MM.1S (cell line): ENCODE measurements at regions not wholly inside any gene's neighbourhood (a gene's known extent, or its start where the extent isn't known, plus 50 kb on each side); places are given as distances from the start of the nearest gene placed in this dataset.

ENCODE experiments used
- DNase-seq: peaks from one replicate; pipeline ENCODE4 v3.0.0-alpha.2; 2015
- H2AFZ ChIP-seq: fragments of 300-600 bp; sonication (generic); 2 replicates; pipeline ENCODE4 v1.6.0; 2016; ENCODE audit warnings: antibody characterized with exemption, low read length
- H3F3A ChIP-seq: fragments of 300-600 bp; sonication (generic); 2 replicates; pipeline ENCODE4 v1.6.1; 2016; ENCODE audit warnings: mild to moderate bottlenecking, antibody characterized with exemption, low read length, moderate library complexity, mixed read lengths; ENCODE audit not compliant: insufficient read depth
- H3K27ac ChIP-seq: fragments of 300-600 bp; sonication (generic); 2 replicates; pipeline ENCODE4 v1.5.1; 2016; ENCODE audit warnings: mild to moderate bottlenecking, low read length
- H3K27me3 ChIP-seq: fragments of 300-600 bp; sonication (generic); replicated peaks from 2 replicates; pipeline ENCODE4 v1.6.0; 2016; ENCODE audit warnings: low read length; ENCODE audit not compliant: insufficient read depth
- H3K36me3 ChIP-seq: fragments of 300-600 bp; sonication (generic); replicated peaks from 2 replicates; pipeline ENCODE4 v1.6.1; 2016; ENCODE audit warnings: mild to moderate bottlenecking, low read length, mixed read lengths; ENCODE audit not compliant: insufficient read depth
- H3K4me1 ChIP-seq: fragments of 300-600 bp; sonication (generic); 2 replicates; pipeline ENCODE4 v1.6.1; 2016; ENCODE audit warnings: low read length, mixed read lengths
- H3K4me2 ChIP-seq: fragments of 300-600 bp; sonication (generic); 2 replicates; pipeline ENCODE4 v1.6.0; 2016; ENCODE audit warnings: low read depth, low read length
- H3K4me3 ChIP-seq: fragments of 300-600 bp; sonication (generic); 2 replicates; pipeline ENCODE4 v1.5.1; 2016; ENCODE audit warnings: low read length, mixed read lengths
- H3K79me2 ChIP-seq: fragments of 300-600 bp; sonication (generic); 2 replicates; pipeline ENCODE4 v1.6.1; 2016; ENCODE audit warnings: mixed run types, low read length, mixed read lengths
- H3K9ac ChIP-seq: fragments of 300-600 bp; sonication (generic); 2 replicates; pipeline ENCODE4 v1.6.1; 2016; ENCODE audit warnings: low read length, mixed read lengths
- H3K9me2 ChIP-seq: fragments of 300-600 bp; sonication (generic); replicated peaks from 2 replicates; pipeline ENCODE4 v1.6.1; 2016; ENCODE audit warnings: mild to moderate bottlenecking, low read length, mixed read lengths; ENCODE audit not compliant: insufficient read depth
- H3K9me3 ChIP-seq: fragments of 300-600 bp; sonication (generic); replicated peaks from 2 replicates; pipeline ENCODE4 v1.6.1; 2016; ENCODE audit warnings: mild to moderate bottlenecking, low read length, mixed read lengths; ENCODE audit not compliant: insufficient read depth
- H4K20me1 ChIP-seq: fragments of 300-600 bp; sonication (generic); 2 replicates; pipeline ENCODE4 v1.6.1; 2016; ENCODE audit warnings: mild to moderate bottlenecking, low read length, moderate library complexity, mixed read lengths; ENCODE audit not compliant: insufficient read depth
- EZH2 ChIP-seq: fragments of 300-600 bp; sonication (generic); optimal IDR thresholded peaks from 2 replicates; pipeline ENCODE3; 2017; ENCODE audit warnings: low read depth, mild to moderate bottlenecking, antibody characterized with exemption, low read length, mixed read lengths
- EZH2phosphoT487 ChIP-seq: fragments of 300-600 bp; sonication (generic); IDR thresholded peaks from 2 replicates; pipeline ENCODE4 v1.6.1; 2018; ENCODE audit warnings: antibody characterized with exemption, low read length
- TF ChIP-seq, protein P1 (sequence below): fragments of 300-600 bp; sonication (generic); IDR thresholded peaks from 2 replicates; pipeline ENCODE4 v1.5.1; 2016; ENCODE audit warnings: antibody characterized with exemption, low read length, mixed read lengths

- no peaks in the 10 kb centered on the region for H3K36me3 ChIP-seq
- peaks cover 13% of the 10 kb centered on the region for H3K4me1 ChIP-seq
- H3K9me3 ChIP-seq: no peaks in the 10 kb centered on the region
- peak; percentile 19 for DNase-seq
- H4K20me1 ChIP-seq: no peaks in the 10 kb centered on the region
- no peak overlapping the region for H3K9ac ChIP-seq
- TF ChIP-seq EZH2 (no peak), EZH2phosphoT487 (no peak)
- TF ChIP-seq, protein P1, sequence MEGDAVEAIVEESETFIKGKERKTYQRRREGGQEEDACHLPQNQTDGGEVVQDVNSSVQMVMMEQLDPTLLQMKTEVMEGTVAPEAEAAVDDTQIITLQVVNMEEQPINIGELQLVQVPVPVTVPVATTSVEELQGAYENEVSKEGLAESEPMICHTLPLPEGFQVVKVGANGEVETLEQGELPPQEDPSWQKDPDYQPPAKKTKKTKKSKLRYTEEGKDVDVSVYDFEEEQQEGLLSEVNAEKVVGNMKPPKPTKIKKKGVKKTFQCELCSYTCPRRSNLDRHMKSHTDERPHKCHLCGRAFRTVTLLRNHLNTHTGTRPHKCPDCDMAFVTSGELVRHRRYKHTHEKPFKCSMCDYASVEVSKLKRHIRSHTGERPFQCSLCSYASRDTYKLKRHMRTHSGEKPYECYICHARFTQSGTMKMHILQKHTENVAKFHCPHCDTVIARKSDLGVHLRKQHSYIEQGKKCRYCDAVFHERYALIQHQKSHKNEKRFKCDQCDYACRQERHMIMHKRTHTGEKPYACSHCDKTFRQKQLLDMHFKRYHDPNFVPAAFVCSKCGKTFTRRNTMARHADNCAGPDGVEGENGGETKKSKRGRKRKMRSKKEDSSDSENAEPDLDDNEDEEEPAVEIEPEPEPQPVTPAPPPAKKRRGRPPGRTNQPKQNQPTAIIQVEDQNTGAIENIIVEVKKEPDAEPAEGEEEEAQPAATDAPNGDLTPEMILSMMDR: no peak
- H3K27ac ChIP-seq: no peak overlapping the region
- no peaks in the 10 kb centered on the region for H3K27me3 ChIP-seq
- peak overlapping the region; percentile 17; the same call in 1 of the 2 replicates for H3K4me2 ChIP-seq
- H3F3A ChIP-seq: no peaks in the 10 kb centered on the region
- H2AFZ ChIP-seq: no peak overlapping the region
- no peaks in the 10 kb centered on the region for H3K79me2 ChIP-seq
- no peaks in the 10 kb centered on the region for H3K9me2 ChIP-seq
- no peak overlapping the region for H3K4me3 ChIP-seq
Measured at GRCh38 chr3:120838441-120839091, 69.4 kb upstream of the STXBP5L start.

DNA sequence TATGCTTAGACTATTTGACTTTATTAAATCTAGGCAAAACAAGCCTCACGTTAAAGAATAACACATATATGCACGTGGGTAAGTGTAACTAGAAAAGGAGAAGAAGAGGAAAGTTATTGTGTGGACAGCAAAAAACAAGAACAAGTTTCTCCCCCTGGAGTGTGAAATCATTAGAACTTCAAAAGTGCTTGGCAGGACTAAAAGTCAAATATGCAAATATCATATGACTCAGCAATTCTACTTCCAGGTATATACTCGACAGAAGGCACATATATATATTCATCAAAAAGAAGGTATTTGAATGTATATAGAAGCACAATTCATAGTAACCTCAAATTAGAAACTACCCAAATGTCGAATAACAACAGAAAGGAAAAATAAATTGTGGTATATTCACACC lies 68.9 kb upstream of the STXBP5L start:
- H3F3A ChIP-seq: no peaks in the 10 kb centered on the region
- no peaks in the 10 kb centered on the region for H3K9me2 ChIP-seq
- H3K4me1 ChIP-seq: peaks cover 13% of the 10 kb centered on the region
- H3K4me3 ChIP-seq: no peak overlapping the region
- 0 out of 2 replicates have a peak overlapping the region, but pooled peaks have one; percentile 5 for H2AFZ ChIP-seq
- H3K27me3 ChIP-seq: no peaks in the 10 kb centered on the region
- DNase-seq: peak; percentile 66
- H3K9me3 ChIP-seq: no peaks in the 10 kb centered on the region
- no peaks in the 10 kb centered on the region for H3K79me2 ChIP-seq
- no peak overlapping the region for H3K9ac ChIP-seq
- H3K36me3 ChIP-seq: no peaks in the 10 kb centered on the region
- no peaks in the 10 kb centered on the region for H4K20me1 ChIP-seq
- H3K4me2 ChIP-seq: peak overlapping the region; percentile 17; the same call in 1 of the 2 replicates
- no peak for TF ChIP-seq EZH2phosphoT487
- TF ChIP-seq, protein P1: no peak
- TF ChIP-seq EZH2: no peak
- no peak overlapping the region for H3K27ac ChIP-seq

- Histone ChIP-seq H4K20me1 (no peaks in the 10 kb centered on the region), H3K27ac (no peak overlapping the region), H3K79me2 (no peaks in the 10 kb centered on the region), H3K9me3 (no peaks in the 10 kb centered on the region), H3K9ac (no peak overlapping the region), H3F3A (no peaks in the 10 kb centered on the region), H2AFZ (no peak overlapping the region), H3K27me3 (no peaks in the 10 kb centered on the region), H3K4me1 (peaks cover 13% of the 10 kb centered on the region), H3K4me3 (no peak overlapping the region), H3K4me2 (no peak overlapping the region), H3K9me2 (no peaks in the 10 kb centered on the region), H3K36me3 (no peaks in the 10 kb centered on the region)
- TF ChIP-seq EZH2 (no peak), EZH2phosphoT487 (no peak)
- TF ChIP-seq, protein P1: no peak
- DNase-seq: no peak
Measured at GRCh38 chr3:120841264-120841663, 66.7 kb upstream of the STXBP5L start.
